ENCODE measurements at regions not wholly inside any gene's neighbourhood (a gene's known extent, or its start where the extent isn't known, plus 50 kb on each side); places are given as distances from the start of the nearest gene placed in this dataset.
A peak's percentile ranks its signal among the peaks of the same experiment; 100 is the strongest.
"Not testable (repeated sequence)": the region's sequence is repeated elsewhere in the genome, so short reads cannot be mapped to it uniquely, and the experiment has no call there.

GRCh38 chr4:126737899-126738526, 894.7 kb upstream of the INTU start:
- DNase-seq: no peak

- DNase-seq: no peak
These were observed 894.2 kb upstream of the INTU start for GRCh38 chr4:126738527-126738923.

- no peak for DNase-seq
These were observed 893.8 kb upstream of the INTU start for GRCh38 chr4:126738926-126739325.

- DNase-seq: no peak
These were observed 892.1 kb upstream of the INTU start for GRCh38 chr4:126740687-126741086.

- DNase-seq: no peak
These were observed 890.7 kb upstream of the INTU start for GRCh38 chr4:126742048-126742447.

GRCh38 chr4:126742885-126743284, 889.9 kb upstream of the INTU start:
- no peak for DNase-seq

GRCh38 chr4:126748736-126749135, 884.0 kb upstream of the INTU start:
- DNase-seq: no peak

- DNase-seq: no peak
These were observed 882.0 kb upstream of the INTU start for GRCh38 chr4:126750723-126751122.

GRCh38 chr4:126752126-126752525, 880.6 kb upstream of the INTU start:
- DNase-seq: no peak

GRCh38 chr4:126752702-126753101, 880.1 kb upstream of the INTU start:
- no peak for DNase-seq

GRCh38 chr4:126753592-126753991, 879.2 kb upstream of the INTU start:
- no peak for DNase-seq

GRCh38 chr4:126755506-126755905, 877.3 kb upstream of the INTU start:
- peak; percentile 57 to 90 (median 71) for DNase-seq

- peak; percentile 32 to 67 (median 36) for DNase-seq
These were observed 876.5 kb upstream of the INTU start for GRCh38 chr4:126756050-126756829.

- no peak for DNase-seq
These were observed 875.5 kb upstream of the INTU start for GRCh38 chr4:126757219-126757618.

- DNase-seq: no peak
These were observed 874.3 kb upstream of the INTU start for GRCh38 chr4:126758493-126758892.

- DNase-seq: no peak
These were observed 870.7 kb upstream of the INTU start for GRCh38 chr4:126761947-126762662.

GRCh38 chr4:126762663-126763247, 870.0 kb upstream of the INTU start:
- no peak for DNase-seq

- peak; percentile 78 to 93 (median 83) for DNase-seq
These were observed 866.5 kb upstream of the INTU start for GRCh38 chr4:126766241-126766640.

- DNase-seq: no peak
These were observed 864.4 kb upstream of the INTU start for GRCh38 chr4:126768338-126768737.

GRCh38 chr4:126770811-126771553, 861.8 kb upstream of the INTU start:
- DNase-seq: not testable (repeated sequence)

- not testable (repeated sequence) for DNase-seq
These were observed 861.1 kb upstream of the INTU start for GRCh38 chr4:126771618-126772017.

- DNase-seq: no peak
These were observed 860.1 kb upstream of the INTU start for GRCh38 chr4:126772662-126773061.

Measured in muscle of back (tissue), 3 donors.